ENCODE measurements at regions not wholly inside any gene's neighbourhood (a gene's known extent, or its start where the extent isn't known, plus 50 kb on each side); places are given as distances from the start of the nearest gene placed in this dataset.
"Not testable (repeated sequence)": the region's sequence is repeated elsewhere in the genome, so short reads cannot be mapped to it uniquely, and the experiment has no call there.

GRCh38 chr2:156930423-156930822 lies 327.1 kb upstream of the GALNT5 start:
- FAIRE-seq: no peak
- no peak for TF ChIP-seq POLR2A (IDR thresholded peaks at IDR 0.05; ENCODE audit: low read depth, low read length)
- DNase-seq (ENCODE audit: insufficient read length, low spot score): no peak

- FAIRE-seq: no peak
- no peak for TF ChIP-seq POLR2A (IDR thresholded peaks at IDR 0.05; ENCODE audit: low read depth, low read length)
Observed at GRCh38 chr2:156933645-156934225, 323.8 kb upstream of the GALNT5 start.

GRCh38 chr2:156935616-156936015 lies 321.9 kb upstream of the GALNT5 start:
- no peak for FAIRE-seq
- no peak for TF ChIP-seq POLR2A (IDR thresholded peaks at IDR 0.05; ENCODE audit: low read depth, low read length)
- DNase-seq (ENCODE audit: insufficient read length, low spot score): no peak

More at GRCh38 chr2:156933645-156934225, 323.8 kb upstream of the GALNT5 start:
- no peak for DNase-seq (ENCODE audit: insufficient read length, low spot score)

- TF ChIP-seq POLR2A (IDR thresholded peaks at IDR 0.05; ENCODE audit: low read depth, low read length): no peak
- DNase-seq (ENCODE audit: insufficient read length, low spot score) (no peak), FAIRE-seq (no peak)
Observed at GRCh38 chr2:156937430-156937829, 320.1 kb upstream of the GALNT5 start.

GRCh38 chr2:156944871-156945270 lies 312.6 kb upstream of the GALNT5 start:
- FAIRE-seq (no peak), DNase-seq (ENCODE audit: insufficient read length, low spot score) (no peak)
- no peak for TF ChIP-seq POLR2A (IDR thresholded peaks at IDR 0.05; ENCODE audit: low read depth, low read length)

- DNase-seq (ENCODE audit: insufficient read length, low spot score): no peak
- TF ChIP-seq POLR2A (IDR thresholded peaks at IDR 0.05; ENCODE audit: low read depth, low read length): no peak
- no peak for FAIRE-seq
Observed at GRCh38 chr2:156947261-156947660, 310.2 kb upstream of the GALNT5 start.

GRCh38 chr2:156955701-156956100 lies 301.8 kb upstream of the GALNT5 start:
- DNase-seq (ENCODE audit: insufficient read length, low spot score) (no peak), FAIRE-seq (no peak)
- TF ChIP-seq POLR2A (IDR thresholded peaks at IDR 0.05; ENCODE audit: low read depth, low read length): no peak

GRCh38 chr2:156956161-156956560 lies 301.3 kb upstream of the GALNT5 start:
- FAIRE-seq (no peak), DNase-seq (ENCODE audit: insufficient read length, low spot score) (no peak)
- no peak for TF ChIP-seq POLR2A (IDR thresholded peaks at IDR 0.05; ENCODE audit: low read depth, low read length)

- FAIRE-seq (no peak), DNase-seq (ENCODE audit: insufficient read length, low spot score) (no peak)
- TF ChIP-seq POLR2A (IDR thresholded peaks at IDR 0.05; ENCODE audit: low read depth, low read length): no peak
Observed at GRCh38 chr2:156958374-156958773, 299.1 kb upstream of the GALNT5 start.

GRCh38 chr2:156959481-156959880 lies 298.0 kb upstream of the GALNT5 start:
- no peak for TF ChIP-seq POLR2A (IDR thresholded peaks at IDR 0.05; ENCODE audit: low read depth, low read length)
- FAIRE-seq (no peak), DNase-seq (ENCODE audit: insufficient read length, low spot score) (no peak)

GRCh38 chr2:156982615-156983014 lies 274.9 kb upstream of the GALNT5 start:
- DNase-seq (ENCODE audit: insufficient read length, low spot score) (no peak), FAIRE-seq (peak; percentile 11)
- TF ChIP-seq POLR2A (IDR thresholded peaks at IDR 0.05; ENCODE audit: low read depth, low read length): no peak

GRCh38 chr2:156986339-156986988 lies 271.0 kb upstream of the GALNT5 start:
- no peak for TF ChIP-seq POLR2A (IDR thresholded peaks at IDR 0.05; ENCODE audit: low read depth, low read length)
- FAIRE-seq: no peak
- DNase-seq (ENCODE audit: insufficient read length, low spot score): no peak

GRCh38 chr2:156999661-157000060 lies 257.8 kb upstream of the GALNT5 start:
- no peak for FAIRE-seq
- no peak for TF ChIP-seq POLR2A (IDR thresholded peaks at IDR 0.05; ENCODE audit: low read depth, low read length)

GRCh38 chr2:157004789-157005188 lies 252.7 kb upstream of the GALNT5 start:
- no peak for DNase-seq (ENCODE audit: insufficient read length, low spot score)
- no peak for FAIRE-seq
- TF ChIP-seq POLR2A (IDR thresholded peaks at IDR 0.05; ENCODE audit: low read depth, low read length): no peak

More at GRCh38 chr2:156999661-157000060, 257.8 kb upstream of the GALNT5 start:
- DNase-seq (ENCODE audit: insufficient read length, low spot score): no peak

GRCh38 chr2:157015015-157015575 lies 242.4 kb upstream of the GALNT5 start:
- DNase-seq (ENCODE audit: insufficient read length, low spot score) (no peak), FAIRE-seq (no peak)
- TF ChIP-seq POLR2A (IDR thresholded peaks at IDR 0.05; ENCODE audit: low read depth, low read length): no peak

GRCh38 chr2:157023264-157023663 lies 234.2 kb upstream of the GALNT5 start:
- not testable (repeated sequence) for FAIRE-seq; DNase-seq (ENCODE audit: insufficient read length, low spot score)

Data from H54 (cell line).